NB4 (cell line): ENCODE measurements at regions not wholly inside any gene's neighbourhood (a gene's known extent, or its start where the extent isn't known, plus 50 kb on each side); places are given as distances from the start of the nearest gene placed in this dataset.

Experiments
- DNase-seq: peaks from one replicate; pipeline ENCODE4 v3.0.0; 2010; ENCODE audit warnings: low read depth
- H3K4me3 ChIP-seq: one replicate; pipeline ENCODE4 v1.5.1; 2011; ENCODE audit warnings: mild to moderate bottlenecking, low read depth, low read length, moderate library complexity
- MYC ChIP-seq: IDR thresholded peaks from 2 replicates; pipeline ENCODE4 v1.6.1; 2011; ENCODE audit warnings: low read depth, low read length
- POLR2A ChIP-seq: IDR thresholded peaks from 2 replicates; pipeline ENCODE4 v1.6.1; 2011; ENCODE audit warnings: mild to moderate bottlenecking; ENCODE audit not compliant: insufficient read length; ENCODE audit errors: extremely low read depth
- TF ChIP-seq, protein P1 (sequence below): IDR thresholded peaks from one replicate; pipeline ENCODE4 v1.5.1; 2012; ENCODE audit warnings: low read depth, low read length
- TF ChIP-seq, protein P2 (sequence below): IDR thresholded peaks from 2 replicates; pipeline ENCODE4 v1.6.1; 2011; ENCODE audit warnings: low read depth, low read length

DNA sequence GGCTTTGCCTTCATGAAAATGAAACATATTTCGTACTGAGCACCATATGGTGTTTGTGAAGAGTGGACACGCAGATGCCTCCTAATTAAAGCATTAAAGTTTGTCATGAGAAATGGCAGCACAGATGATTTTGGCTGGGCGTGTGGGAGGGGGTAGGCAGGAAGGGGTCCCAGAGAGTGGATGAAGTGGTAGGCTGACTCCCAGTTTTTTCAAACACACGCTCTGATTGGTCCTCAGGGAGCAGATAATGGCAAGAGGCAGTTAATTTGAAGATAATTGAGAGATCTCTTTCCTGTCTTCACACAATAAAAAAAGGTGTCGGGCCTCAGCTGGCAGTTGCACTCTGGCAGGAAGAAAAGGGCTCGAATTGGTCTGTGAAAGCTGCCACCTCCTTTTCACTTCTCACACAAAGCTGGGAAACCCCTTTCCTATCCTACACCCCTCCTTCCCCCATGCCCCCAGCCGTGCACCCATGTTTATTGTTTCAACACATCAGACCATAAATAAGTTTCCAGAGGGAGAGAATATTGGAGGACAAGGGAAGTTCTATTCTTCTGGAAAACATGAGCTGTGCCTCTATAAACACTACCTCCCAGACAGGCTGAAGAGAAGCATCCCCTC lies 429.6 kb downstream of the ARHGEF28 start:
- DNase-seq = no peak
- no peak overlapping the region for H3K4me3 ChIP-seq
- TF ChIP-seq, protein P1, sequence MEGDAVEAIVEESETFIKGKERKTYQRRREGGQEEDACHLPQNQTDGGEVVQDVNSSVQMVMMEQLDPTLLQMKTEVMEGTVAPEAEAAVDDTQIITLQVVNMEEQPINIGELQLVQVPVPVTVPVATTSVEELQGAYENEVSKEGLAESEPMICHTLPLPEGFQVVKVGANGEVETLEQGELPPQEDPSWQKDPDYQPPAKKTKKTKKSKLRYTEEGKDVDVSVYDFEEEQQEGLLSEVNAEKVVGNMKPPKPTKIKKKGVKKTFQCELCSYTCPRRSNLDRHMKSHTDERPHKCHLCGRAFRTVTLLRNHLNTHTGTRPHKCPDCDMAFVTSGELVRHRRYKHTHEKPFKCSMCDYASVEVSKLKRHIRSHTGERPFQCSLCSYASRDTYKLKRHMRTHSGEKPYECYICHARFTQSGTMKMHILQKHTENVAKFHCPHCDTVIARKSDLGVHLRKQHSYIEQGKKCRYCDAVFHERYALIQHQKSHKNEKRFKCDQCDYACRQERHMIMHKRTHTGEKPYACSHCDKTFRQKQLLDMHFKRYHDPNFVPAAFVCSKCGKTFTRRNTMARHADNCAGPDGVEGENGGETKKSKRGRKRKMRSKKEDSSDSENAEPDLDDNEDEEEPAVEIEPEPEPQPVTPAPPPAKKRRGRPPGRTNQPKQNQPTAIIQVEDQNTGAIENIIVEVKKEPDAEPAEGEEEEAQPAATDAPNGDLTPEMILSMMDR = no peak
- TF ChIP-seq POLR2A (no peak), MYC (no peak)
- TF ChIP-seq, protein P2, sequence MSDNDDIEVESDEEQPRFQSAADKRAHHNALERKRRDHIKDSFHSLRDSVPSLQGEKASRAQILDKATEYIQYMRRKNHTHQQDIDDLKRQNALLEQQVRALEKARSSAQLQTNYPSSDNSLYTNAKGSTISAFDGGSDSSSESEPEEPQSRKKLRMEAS = no peak

DNA sequence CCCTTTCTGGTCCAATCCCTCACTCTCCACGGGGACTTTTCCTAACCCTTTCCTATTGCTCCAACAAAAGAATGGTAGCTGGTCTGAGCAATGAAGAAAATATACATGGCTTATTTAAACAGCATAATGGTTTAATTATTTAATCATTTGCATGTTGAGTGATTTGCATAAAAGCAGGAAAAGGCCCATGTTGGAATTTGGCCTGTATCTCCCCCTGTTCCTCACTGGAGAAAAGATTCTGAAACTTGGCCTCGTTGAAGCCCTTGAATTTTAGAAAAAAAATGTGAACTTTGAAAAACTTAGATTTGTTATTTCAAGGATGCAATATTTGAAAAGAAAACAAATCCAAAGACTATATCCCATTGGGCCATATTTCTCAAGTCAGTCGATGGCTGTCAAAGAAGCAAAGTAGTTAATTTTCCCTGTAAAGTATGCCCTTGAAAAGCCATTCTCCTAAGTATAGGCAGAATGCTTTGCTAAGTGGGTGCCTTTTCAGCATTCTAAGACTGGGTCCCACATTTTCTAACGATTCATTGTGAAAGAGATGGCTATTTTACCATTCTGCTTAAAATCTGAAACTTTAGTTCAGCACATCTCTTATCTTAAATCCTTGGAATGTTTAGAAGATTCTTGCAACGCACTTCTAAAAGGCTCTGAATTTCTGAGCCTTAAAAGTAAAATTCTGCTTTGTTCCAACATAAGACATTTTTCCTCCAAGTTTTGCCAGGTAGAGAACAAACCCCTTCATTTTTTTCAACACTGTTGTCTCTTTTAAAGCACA lies 428.8 kb downstream of the ARHGEF28 start:
- no peak overlapping the region for H3K4me3 ChIP-seq
- TF ChIP-seq MYC = no peak
- TF ChIP-seq, protein P1 = no peak
- TF ChIP-seq POLR2A = no peak
- TF ChIP-seq, protein P2 = no peak
- no peak for DNase-seq

GRCh38 chr5:74054139-74054538 lies 428.1 kb downstream of the ARHGEF28 start:
- TF ChIP-seq, protein P2 = no peak
- no peak for TF ChIP-seq POLR2A
- no peak for TF ChIP-seq MYC
- TF ChIP-seq, protein P1 = no peak
- DNase-seq = no peak
- no peak overlapping the region for H3K4me3 ChIP-seq

- DNase-seq = no peak
- TF ChIP-seq MYC (no peak), POLR2A (no peak)
- TF ChIP-seq, protein P2 = no peak
- TF ChIP-seq, protein P1 = no peak
Observed at GRCh38 chr5:74052441-74053221, 426.6 kb downstream of the ARHGEF28 start.

DNA sequence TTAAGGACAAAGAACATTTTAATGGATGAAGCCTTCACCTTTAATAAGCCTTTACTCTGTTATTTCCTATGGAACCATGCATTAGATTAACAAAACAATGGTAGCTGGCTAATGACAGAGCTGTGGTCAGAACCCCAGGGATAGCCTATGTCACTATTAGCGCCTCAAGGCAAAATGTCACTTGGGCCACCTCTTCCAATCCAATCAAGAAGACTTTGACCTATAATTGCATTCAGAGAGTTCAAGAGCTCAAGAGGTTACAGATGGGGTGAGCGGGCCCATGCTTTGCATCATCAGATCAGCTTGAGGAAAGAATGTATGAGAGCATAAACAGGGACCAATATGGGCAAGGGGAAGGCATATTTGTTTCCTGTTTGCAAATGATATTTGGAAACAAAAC lies 425.1 kb downstream of the ARHGEF28 start:
- no peak for DNase-seq
- no peak overlapping the region for H3K4me3 ChIP-seq
- TF ChIP-seq, protein P2 = no peak
- TF ChIP-seq MYC (no peak), POLR2A (no peak)
- TF ChIP-seq, protein P1 = no peak

More at GRCh38 chr5:74052441-74053221, 426.6 kb downstream of the ARHGEF28 start:
- no peak overlapping the region for H3K4me3 ChIP-seq
